GM12878 (cell line): ENCODE measurements at regions not wholly inside any gene's neighbourhood (a gene's known extent, or its start where the extent isn't known, plus 50 kb on each side); places are given as distances from the start of the nearest gene placed in this dataset.

Experiments
- ATAC-seq: fragments of 200-7000 bp; cut with Tn5 transposase; 3 replicates; pipeline ENCODE4 v1.9.1; 2020; ENCODE audit warnings: mild to moderate bottlenecking, moderate library complexity
- BruUV-seq: library from RNA; stranded (reverse); fragments of 400-500 nt; replicated peaks from 2 replicates; lab custom pipeline; 2021; lab: Mats Ljungman, UMichigan
- CTCF ChIA-PET: fragments of 300-600 bp; sonication (Branson Sonifier 250); formaldehyde crosslinking; extraction: SDS; loops from one replicate; lab custom pipeline; 2021; ENCODE audit warnings: inconsistent platforms; lab: Yijun Ruan, JAX
- POLR2A ChIA-PET: fragments of 350-600 bp; formaldehyde crosslinking; extraction: SDS; loops from one replicate; lab custom pipeline; 2021; ENCODE audit warnings: inconsistent platforms; lab: Charles Lee
- RAD21 ChIA-PET: fragments of 300-600 bp; sonication (Branson Sonifier 250); formaldehyde crosslinking; loops from one replicate; lab custom pipeline; 2023; ENCODE audit warnings: antibody characterized with exemption; ENCODE audit not compliant: unreplicated experiment; lab: Charles Lee
- SMC1A ChIA-PET: fragments of 300-600 bp; sonication (Branson Sonifier 250); formaldehyde crosslinking; loops from one replicate; lab custom pipeline; 2023; ENCODE audit not compliant: unreplicated experiment, uncharacterized antibody; lab: Charles Lee
- DNase-seq: peaks from one replicate; pipeline ENCODE4 v3.0.0-alpha.2; 2011; ENCODE audit warnings: low read depth, low spot score
- FAIRE-seq: peaks from 3 replicates; lab custom pipeline; 2011; peaks lifted over from hg19 to GRCh38; lab: Jason Lieb, UNC
- H2AFZ ChIP-seq: 2 replicates; pipeline ENCODE4 v1.6.0; 2011; ENCODE audit warnings: low read depth, low read length, control low read depth; ENCODE audit not compliant: control insufficient read depth
- H3K27ac ChIP-seq: 2 replicates; pipeline ENCODE4 v1.5.1; 2011; ENCODE audit warnings: control low read depth; ENCODE audit not compliant: control insufficient read depth, insufficient read depth
- H3K27me3 ChIP-seq, 2 experiments: replicated peaks in 1 of 2; 2 replicates each; pipeline versions ENCODE4 v1.6.0 to v1.6.1; 2011; ENCODE audit warnings: low read length in 1 of 2; ENCODE audit not compliant: control insufficient read depth in 2 of 2, insufficient read depth in 2 of 2
- H3K36me3 ChIP-seq, 2 experiments: 2 replicates each; pipeline ENCODE4 v1.5.1; 2011; ENCODE audit warnings: low read length in 1 of 2; ENCODE audit not compliant: control insufficient read depth in 2 of 2, insufficient read depth in 2 of 2
- H3K4me1 ChIP-seq: 2 replicates; pipeline ENCODE4 v1.6.1; 2011; ENCODE audit warnings: mild to moderate bottlenecking, low read length, moderate library complexity, mixed read lengths; ENCODE audit not compliant: control insufficient read depth, insufficient read depth
- H3K4me2 ChIP-seq: 2 replicates; pipeline ENCODE4 v1.6.0; 2011; ENCODE audit warnings: control low read depth; ENCODE audit not compliant: control insufficient read depth, insufficient read depth
- H3K4me3 ChIP-seq: fragments of 200-600 bp; sonication (generic); 2 replicates; pipeline ENCODE4 v1.5.1; 2016
- H3K79me2 ChIP-seq: 2 replicates; pipeline ENCODE4 v1.6.0; 2011; ENCODE audit warnings: low read length; ENCODE audit not compliant: control insufficient read depth, insufficient read depth
- H3K9ac ChIP-seq: 2 replicates; pipeline ENCODE4 v1.8.0; 2011; ENCODE audit warnings: low read length, control low read depth, mixed read lengths; ENCODE audit not compliant: control insufficient read depth, insufficient read depth
- H3K9me3 ChIP-seq: replicated peaks from 3 replicates; pipeline ENCODE4 v1.5.1; 2011; ENCODE audit warnings: mild to moderate bottlenecking, low read length; ENCODE audit not compliant: control insufficient read depth, insufficient read depth
- H4K20me1 ChIP-seq: 2 replicates; pipeline ENCODE4 v1.6.0; 2011; ENCODE audit not compliant: control insufficient read depth, insufficient read depth
- ATF7 ChIP-seq: fragments of 450-650 bp; IDR thresholded peaks from 2 replicates; pipeline ENCODE4 v1.6.1; 2016; ENCODE audit warnings: low read depth, mild to moderate bottlenecking
- BCL11A ChIP-seq: IDR thresholded peaks from 2 replicates; pipeline ENCODE4 v1.6.1; 2011; ENCODE audit warnings: low read depth, low read length
- CBX5 ChIP-seq: sonication (generic); IDR thresholded peaks from 2 replicates; pipeline ENCODE4 v1.6.1; 2016; ENCODE audit warnings: low read depth, moderate library complexity, mild to moderate bottlenecking, inconsistent platforms
- CEBPZ ChIP-seq: fragments of 150-350 bp; IDR thresholded peaks from 2 replicates; pipeline ENCODE4 v1.6.1; 2016; ENCODE audit warnings: low read depth, low read length
- E2F4 ChIP-seq: IDR thresholded peaks from 2 replicates; pipeline ENCODE4 v1.6.1; 2012; ENCODE audit warnings: low read depth, low read length, improper control_type of control experiment
- EP300 ChIP-seq, 2 experiments: fragments of 150-350 bp in 1 of 2; IDR thresholded peaks; 2 replicates each; pipeline ENCODE4 v1.6.1; 2011 to 2012; ENCODE audit warnings: low read depth in 2 of 2, low read length in 2 of 2, borderline replicate concordance in 1 of 2, improper control_type of control experiment in 1 of 2, inconsistent platforms in 1 of 2; ENCODE audit not compliant: control insufficient read depth in 1 of 2
- ESRRA ChIP-seq: IDR thresholded peaks from 2 replicates; pipeline ENCODE4 v1.6.1; 2012; ENCODE audit warnings: mild to moderate bottlenecking, low read length, improper control_type of control experiment
- FOXK2 ChIP-seq: fragments of 450-650 bp; IDR thresholded peaks from 2 replicates; pipeline ENCODE4 v1.6.1; 2017; ENCODE audit warnings: mild to moderate bottlenecking, moderate library complexity
- FOXM1 ChIP-seq: IDR thresholded peaks from 2 replicates; pipeline ENCODE4 v1.6.1; 2012; ENCODE audit warnings: low read depth, mild to moderate bottlenecking, inconsistent platforms, low read length, moderate library complexity
- IRF3 ChIP-seq: fragments of 450-650 bp; IDR thresholded peaks from 2 replicates; pipeline ENCODE4 v1.6.1; 2014; ENCODE audit warnings: mild to moderate bottlenecking
- MAX ChIP-seq: IDR thresholded peaks from 2 replicates; pipeline ENCODE4 v1.6.1; 2012; ENCODE audit warnings: low read depth, low read length, improper control_type of control experiment
- PAX5 ChIP-seq: IDR thresholded peaks from 2 replicates; pipeline ENCODE4 v1.6.1; 2011; ENCODE audit warnings: low read depth, low read length, borderline replicate concordance
- SMC3 ChIP-seq: IDR thresholded peaks from 2 replicates; pipeline ENCODE4 v1.6.1; 2011; ENCODE audit warnings: low read length, improper control_type of control experiment, borderline replicate concordance
- STAT3 ChIP-seq: IDR thresholded peaks from 2 replicates; pipeline ENCODE4 v1.6.1; 2011; ENCODE audit warnings: low read depth, low read length, improper control_type of control experiment
- TCF3 ChIP-seq: IDR thresholded peaks from 2 replicates; pipeline ENCODE4 v1.6.1; 2012; ENCODE audit warnings: low read depth, mild to moderate bottlenecking, low read length, borderline replicate concordance; ENCODE audit not compliant: insufficient read depth
- YY1 ChIP-seq: IDR thresholded peaks from 2 replicates; pipeline ENCODE4 v1.6.1; 2011; ENCODE audit warnings: low read depth, mild to moderate bottlenecking, low read length
- WGBS: methylation state at CpG from one replicate; pipeline ENCODE4 v1.1.6; 2016; ENCODE audit warnings: low lambda C conversion rate; ENCODE audit not compliant: insufficient replicate concordance, insufficient coverage; ENCODE audit errors: missing lambda C conversion rate; 5-methylcytosine and 5-hydroxymethylcytosine counted together
- in situ Hi-C: fragments of 300-500 bp; cut with MboI; formaldehyde crosslinking; loops from 9 replicates; pipeline ENCODE4 v1.14.3; 2018; ENCODE audit warnings: mixed read lengths
- intact Hi-C: fragments of 100-400 bp; cut with micrococcal nuclease; formaldehyde crosslinking; loops from one replicate; pipeline ENCODE4 v1.14.2; 2022; ENCODE audit not compliant: unreplicated experiment

GRCh38 chr10:6333086-6333485 lies 130.4 kb downstream of the PFKFB3 start:
- Histone ChIP-seq H3K79me2 (no peaks in the 10 kb centered on the region), H3K9ac (no peak overlapping the region), H3K9me3 (peaks cover 14% of the 10 kb centered on the region; the same call in 2 of the 3 replicates), H2AFZ (no peak overlapping the region), H3K4me1 (no peaks in the 10 kb centered on the region; the same call in 1 of the 2 replicates), H3K4me3 (no peak overlapping the region), H3K36me3 (no peaks in the 10 kb centered on the region), H3K27me3 (no peaks in the 10 kb centered on the region), H4K20me1 (no peaks in the 10 kb centered on the region), H3K4me2 (no peak overlapping the region), H3K27ac (no peak overlapping the region)
- no peak for ATAC-seq
- in situ Hi-C loops = no loop called here
- no peak for TF ChIP-seq E2F4
- no peak for TF ChIP-seq FOXM1
- TF ChIP-seq SMC3 = no peak
- TF ChIP-seq STAT3 = no peak
- TF ChIP-seq ESRRA = no peak
- TF ChIP-seq FOXK2 = no peak
- TF ChIP-seq YY1 = no peak
- TF ChIP-seq IRF3 = no peak
- no peak for TF ChIP-seq BCL11A
- TF ChIP-seq MAX = no peak
- no peak for TF ChIP-seq CBX5
- no peak for TF ChIP-seq PAX5
- TF ChIP-seq TCF3 = no peak
- no peak for TF ChIP-seq CEBPZ
- TF ChIP-seq EP300 (IDR thresholded peaks at IDR 0.05; ENCODE audit: borderline replicate concordance in 1 of 2, control insufficient read depth in 1 of 2, low read depth in 2 of 2, low read length in 2 of 2) = no peak
- TF ChIP-seq ATF7 = no peak
- POLR2A ChIA-PET = no interaction called here
- WGBS = 19% methylated on average over 4 of the region's 4 CpGs
- RAD21 ChIA-PET = no interaction called here
- CTCF ChIA-PET = interaction anchor here (0.9 to 1.4 kb wide), 2 partner anchors 14 to 54 kb away, joined by 3 read pairs; no protein-coding TSS in a partner anchor
- BruUV-seq = no TSS peak
- SMC1A ChIA-PET = no interaction called here
- no peak for FAIRE-seq
- DNase-seq = no peak
- intact Hi-C loops = no loop called here
